ENCODE measurements at regions not wholly inside any gene's neighbourhood (a gene's known extent, or its start where the extent isn't known, plus 50 kb on each side); places are given as distances from the start of the nearest gene placed in this dataset.

DNA sequence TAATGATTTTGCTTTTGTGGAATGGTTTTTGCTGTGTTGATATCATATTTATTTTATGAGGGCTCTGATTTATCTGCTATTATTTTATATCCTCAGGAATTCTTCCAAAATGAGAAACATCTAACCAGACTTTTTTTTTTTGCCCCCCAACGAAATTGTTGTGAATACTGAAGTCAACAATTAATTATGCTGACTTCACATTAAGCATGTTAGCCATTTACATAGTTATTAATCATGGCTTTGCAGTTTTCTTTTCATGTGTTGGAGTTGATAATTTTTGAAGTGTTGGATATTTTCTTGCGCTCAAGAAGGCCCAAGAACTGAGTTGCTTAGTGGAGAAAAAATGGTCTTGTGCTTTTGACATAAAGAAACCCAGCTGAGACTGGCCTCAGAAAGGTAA lies 246.6 kb upstream of the CRY1 start:
- no peak overlapping the region for H3K9ac ChIP-seq (ENCODE audit: low read length in 2 of 2)
- no peaks in the 10 kb centered on the region for H3K4me1 ChIP-seq (ENCODE audit: control insufficient read depth, insufficient read depth, low read length)
- no peak overlapping the region for H3K27ac ChIP-seq (ENCODE audit: low read length)
- H3K4me3 ChIP-seq (ENCODE audit: low read length in 2 of 2) = no peak overlapping the region
- no peaks in the 10 kb centered on the region for H3K9me3 ChIP-seq (ENCODE audit: control insufficient read depth in 2 of 2, low read length in 2 of 2)
- peaks cover 0 to 12% of the 10 kb centered on the region in 2 donors for H3K27me3 ChIP-seq (ENCODE audit: control insufficient read depth in 1 of 2, insufficient read depth in 2 of 2, low read length in 2 of 2)
- no peaks in the 10 kb centered on the region for H3K36me3 ChIP-seq (ENCODE audit: control insufficient read depth in 2 of 2, insufficient read depth in 2 of 2, low read length in 2 of 2)

DNA sequence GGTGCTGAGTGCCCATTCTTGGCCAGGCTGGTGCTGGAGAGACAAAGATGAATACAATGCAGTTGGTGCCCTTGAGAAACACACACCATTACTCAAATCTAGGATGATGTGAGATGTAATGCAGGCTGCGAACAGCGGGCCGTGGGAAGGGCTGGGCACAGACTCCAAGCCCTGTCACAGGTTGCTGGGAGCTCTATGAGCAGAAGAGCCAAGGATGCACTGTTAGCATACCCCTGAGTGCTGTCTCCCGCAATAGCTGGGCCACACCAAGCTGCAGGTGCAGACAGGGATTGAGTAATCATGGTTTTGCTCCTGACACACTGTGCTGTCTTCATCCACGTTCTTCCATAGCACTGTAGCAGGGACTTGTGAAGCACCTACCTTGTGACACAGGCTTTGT lies 247.5 kb upstream of the CRY1 start:
- H3K9ac ChIP-seq (ENCODE audit: low read length in 2 of 2) = no peak overlapping the region
- H3K27me3 ChIP-seq (ENCODE audit: control insufficient read depth in 1 of 2, insufficient read depth in 2 of 2, low read length in 2 of 2) = peaks cover 0 to 12% of the 10 kb centered on the region in 2 donors
- no peak overlapping the region for H3K27ac ChIP-seq (ENCODE audit: low read length)
- H3K4me3 ChIP-seq (ENCODE audit: low read length in 2 of 2) = no peak overlapping the region
- H3K4me1 ChIP-seq (ENCODE audit: control insufficient read depth, insufficient read depth, low read length) = no peaks in the 10 kb centered on the region
- H3K36me3 ChIP-seq (ENCODE audit: control insufficient read depth in 2 of 2, insufficient read depth in 2 of 2, low read length in 2 of 2) = no peaks in the 10 kb centered on the region
- H3K9me3 ChIP-seq (ENCODE audit: control insufficient read depth in 2 of 2, low read length in 2 of 2) = no peaks in the 10 kb centered on the region

DNA sequence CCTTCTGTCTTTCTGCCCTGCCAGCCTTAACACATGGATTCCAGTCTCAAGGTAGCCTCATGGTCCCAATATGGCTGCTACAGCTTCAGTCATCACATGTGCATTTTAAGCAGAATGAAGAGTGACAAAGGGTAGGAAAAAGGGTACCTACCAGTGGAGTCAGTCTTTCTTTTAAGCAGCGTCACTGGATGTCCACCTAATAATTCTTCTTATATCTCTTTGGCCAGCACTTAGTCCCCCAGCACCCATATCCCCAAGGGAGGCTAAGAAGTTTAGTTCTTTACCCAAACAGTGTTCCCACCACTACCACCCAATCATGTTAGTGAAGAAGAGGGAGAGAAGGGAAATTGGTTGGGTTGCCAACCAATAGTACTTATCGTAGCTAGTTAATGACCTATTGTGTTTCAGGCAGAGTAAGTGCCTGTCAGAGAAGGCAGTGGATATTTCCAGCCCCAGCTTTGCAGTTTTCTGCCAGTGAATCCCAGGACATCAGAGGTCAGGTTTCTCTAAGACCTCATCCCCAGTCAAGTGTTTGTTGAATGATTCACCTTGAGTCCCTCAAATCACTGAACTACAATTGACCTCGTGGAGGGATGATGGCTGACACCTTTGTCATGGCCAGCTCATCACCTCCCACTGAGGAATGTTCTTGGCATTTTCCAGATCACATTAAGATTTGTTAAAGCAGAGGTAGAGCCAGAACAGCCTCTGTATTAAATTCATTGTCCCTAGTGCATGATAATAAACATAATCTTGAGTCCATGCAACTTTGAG lies 250.9 kb upstream of the CRY1 start:
- Histone ChIP-seq H3K27me3 (ENCODE audit: control insufficient read depth in 1 of 2, insufficient read depth in 2 of 2, low read length in 2 of 2) (peaks cover 0 to 11% of the 10 kb centered on the region in 2 donors), H3K9ac (ENCODE audit: low read length in 2 of 2) (no peak overlapping the region), H3K9me3 (ENCODE audit: control insufficient read depth in 2 of 2, low read length in 2 of 2) (peaks cover 0 to 4% of the 10 kb centered on the region in 2 donors), H3K4me1 (ENCODE audit: control insufficient read depth, insufficient read depth, low read length) (no peaks in the 10 kb centered on the region), H3K4me3 (ENCODE audit: low read length in 2 of 2) (no peak overlapping the region), H3K27ac (ENCODE audit: low read length) (no peak overlapping the region), H3K36me3 (ENCODE audit: control insufficient read depth in 2 of 2, insufficient read depth in 2 of 2, low read length in 2 of 2) (no peaks in the 10 kb centered on the region)

DNA sequence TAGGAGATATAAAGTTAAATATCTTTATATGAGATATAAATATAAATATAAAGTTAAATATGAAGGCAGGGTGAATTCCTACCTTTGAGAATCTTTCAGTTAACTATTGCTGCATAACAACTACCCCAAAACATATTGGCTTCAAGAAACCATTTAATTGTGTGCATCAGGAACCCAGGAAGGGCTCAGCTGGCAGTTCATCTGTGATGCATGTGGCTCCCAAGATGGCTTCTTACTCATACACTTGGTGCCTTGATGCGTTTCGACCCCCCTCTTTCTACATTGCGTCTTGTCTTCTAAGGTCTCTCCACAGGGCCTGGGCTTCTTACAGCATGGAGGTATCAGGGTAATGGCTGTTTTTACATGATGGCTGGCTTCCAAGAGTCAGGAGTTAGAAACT lies 253.9 kb upstream of the CRY1 start:
- Histone ChIP-seq H3K9me3 (ENCODE audit: control insufficient read depth in 2 of 2, low read length in 2 of 2) (peaks cover 0 to 4% of the 10 kb centered on the region in 2 donors), H3K27ac (ENCODE audit: low read length) (no peak overlapping the region), H3K9ac (ENCODE audit: low read length in 2 of 2) (no peak overlapping the region), H3K27me3 (ENCODE audit: control insufficient read depth in 1 of 2, insufficient read depth in 2 of 2, low read length in 2 of 2) (peaks cover 0 to 3% of the 10 kb centered on the region in 2 donors), H3K4me1 (ENCODE audit: control insufficient read depth, insufficient read depth, low read length) (no peaks in the 10 kb centered on the region), H3K4me3 (ENCODE audit: low read length in 2 of 2) (no peak overlapping the region), H3K36me3 (ENCODE audit: control insufficient read depth in 2 of 2, insufficient read depth in 2 of 2, low read length in 2 of 2) (no peaks in the 10 kb centered on the region)

DNA sequence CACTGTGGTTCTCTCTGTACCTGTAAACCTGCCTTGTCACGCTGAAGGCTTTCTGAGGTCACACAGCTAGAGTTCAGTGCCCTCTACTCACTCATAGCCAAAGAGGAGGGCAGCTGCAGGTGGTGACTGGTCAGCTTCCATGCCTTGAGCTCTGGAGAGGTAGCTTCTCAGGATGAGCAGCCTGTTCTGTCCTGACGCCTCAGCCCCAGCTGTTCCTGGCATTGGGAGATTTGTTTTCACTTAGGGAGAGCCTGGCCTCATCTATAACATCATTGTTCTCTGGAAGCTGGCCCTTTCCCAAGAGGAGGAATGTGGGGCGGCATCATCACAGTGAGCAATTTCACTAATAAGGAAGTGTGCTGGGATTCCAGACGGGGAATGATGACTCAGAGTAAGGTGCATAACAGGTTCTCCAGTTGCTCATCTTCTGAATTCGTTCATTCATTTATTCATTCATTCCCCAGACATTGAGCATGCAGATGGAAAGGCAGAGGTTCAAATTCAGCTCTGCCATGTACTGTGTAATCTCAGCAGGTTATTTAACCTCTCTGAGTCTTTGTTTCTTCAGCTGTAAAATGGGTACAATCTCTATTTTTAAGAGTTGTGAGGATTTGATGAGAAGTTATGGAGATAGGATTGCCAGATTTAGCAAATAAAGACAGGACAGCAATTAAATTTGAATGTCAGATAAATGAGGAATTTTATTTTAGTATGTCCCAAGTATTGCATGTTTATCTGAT lies 255.8 kb upstream of the CRY1 start:
- H3K4me1 ChIP-seq (ENCODE audit: control insufficient read depth, insufficient read depth, low read length) = no peaks in the 10 kb centered on the region

DNA sequence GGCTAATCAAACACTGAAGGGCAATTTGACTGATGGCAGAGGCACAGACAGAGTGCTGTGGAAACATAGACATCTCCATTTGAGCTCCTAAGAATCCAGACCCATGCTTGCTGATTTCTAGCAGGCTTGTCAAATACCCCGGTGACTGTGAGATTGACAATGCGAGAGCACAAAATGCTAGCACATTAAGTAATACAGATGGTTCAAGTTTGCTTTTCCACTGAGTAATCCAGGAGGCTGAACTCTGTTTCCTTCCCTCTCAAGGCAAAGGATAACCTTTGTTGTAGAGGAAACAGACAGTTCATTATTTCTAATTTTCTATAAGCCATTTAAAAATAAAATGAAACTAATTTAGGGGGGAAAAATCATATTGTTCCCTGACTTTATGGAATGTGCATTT lies 256.5 kb upstream of the CRY1 start:
- no peaks in the 10 kb centered on the region for H3K4me1 ChIP-seq (ENCODE audit: control insufficient read depth, insufficient read depth, low read length)
- no peak overlapping the region for H3K4me3 ChIP-seq (ENCODE audit: low read length in 2 of 2)
- peaks cover 3 to 4% of the 10 kb centered on the region in 2 donors for H3K9me3 ChIP-seq (ENCODE audit: control insufficient read depth in 2 of 2, low read length in 2 of 2)
- no peak overlapping the region for H3K27ac ChIP-seq (ENCODE audit: low read length)
- H3K27me3 ChIP-seq (ENCODE audit: control insufficient read depth in 1 of 2, insufficient read depth in 2 of 2, low read length in 2 of 2) = no peaks in the 10 kb centered on the region
- H3K36me3 ChIP-seq (ENCODE audit: control insufficient read depth in 2 of 2, insufficient read depth in 2 of 2, low read length in 2 of 2) = no peaks in the 10 kb centered on the region
- H3K9ac ChIP-seq (ENCODE audit: low read length in 2 of 2) = no peak overlapping the region

More for the DNA sequence above, 255.8 kb upstream of the CRY1 start:
- no peak overlapping the region for H3K27ac ChIP-seq (ENCODE audit: low read length)
- no peak overlapping the region for H3K9ac ChIP-seq (ENCODE audit: low read length in 2 of 2)
- no peaks in the 10 kb centered on the region for H3K27me3 ChIP-seq (ENCODE audit: control insufficient read depth in 1 of 2, insufficient read depth in 2 of 2, low read length in 2 of 2)
- H3K4me3 ChIP-seq (ENCODE audit: low read length in 2 of 2) = no peak overlapping the region
- H3K36me3 ChIP-seq (ENCODE audit: control insufficient read depth in 2 of 2, insufficient read depth in 2 of 2, low read length in 2 of 2) = no peaks in the 10 kb centered on the region
- peaks cover 3 to 4% of the 10 kb centered on the region in 2 donors for H3K9me3 ChIP-seq (ENCODE audit: control insufficient read depth in 2 of 2, low read length in 2 of 2)

DNA sequence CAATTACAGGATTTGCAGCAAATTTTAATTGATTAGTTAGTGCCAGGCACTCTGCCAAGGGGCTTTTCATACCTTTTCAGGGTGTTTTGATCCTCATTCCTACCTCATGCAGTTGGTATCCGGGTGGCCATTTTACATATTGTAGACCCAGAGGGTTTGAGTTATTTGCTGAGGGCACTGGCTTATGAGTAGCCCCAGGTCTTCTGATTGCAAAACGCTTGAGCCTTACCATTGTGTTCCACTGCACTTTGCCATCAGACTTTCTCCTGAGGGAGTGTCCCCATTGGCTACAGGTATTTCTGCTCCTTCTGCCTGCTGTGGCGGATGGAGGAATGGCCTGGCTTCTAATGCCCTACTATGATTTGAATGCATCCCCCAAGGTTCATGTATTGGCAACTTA lies 257.8 kb upstream of the CRY1 start:
- peaks cover 3 to 4% of the 10 kb centered on the region in 2 donors for H3K9me3 ChIP-seq (ENCODE audit: control insufficient read depth in 2 of 2, low read length in 2 of 2)
- no peak overlapping the region for H3K4me3 ChIP-seq (ENCODE audit: low read length in 2 of 2)
- no peaks in the 10 kb centered on the region for H3K27me3 ChIP-seq (ENCODE audit: control insufficient read depth in 1 of 2, insufficient read depth in 2 of 2, low read length in 2 of 2)
- no peaks in the 10 kb centered on the region for H3K4me1 ChIP-seq (ENCODE audit: control insufficient read depth, insufficient read depth, low read length)
- H3K9ac ChIP-seq (ENCODE audit: low read length in 2 of 2) = no peak overlapping the region
- H3K36me3 ChIP-seq (ENCODE audit: control insufficient read depth in 2 of 2, insufficient read depth in 2 of 2, low read length in 2 of 2) = no peaks in the 10 kb centered on the region
- H3K27ac ChIP-seq (ENCODE audit: low read length) = no peak overlapping the region

DNA sequence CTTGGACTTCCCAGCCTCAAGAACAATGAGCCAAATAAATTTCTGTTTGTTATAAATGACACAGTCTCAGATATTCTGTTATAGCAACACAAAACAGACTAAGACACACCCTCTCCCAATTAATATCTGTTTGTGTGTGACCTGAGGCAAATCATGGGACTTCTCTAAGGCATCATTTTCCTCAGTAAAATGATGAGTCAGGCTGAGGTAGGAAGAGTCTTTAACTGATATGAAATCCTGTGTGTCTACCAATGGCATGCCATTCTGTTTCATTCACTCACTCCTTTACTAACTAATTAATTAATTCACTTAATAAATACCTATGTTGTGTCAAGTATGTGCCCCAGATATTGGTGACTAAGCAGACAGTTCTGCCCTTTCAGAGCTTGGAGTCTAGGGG lies 258.4 kb upstream of the CRY1 start:
- no peaks in the 10 kb centered on the region for H3K4me1 ChIP-seq (ENCODE audit: control insufficient read depth, insufficient read depth, low read length)
- peaks cover 3 to 4% of the 10 kb centered on the region in 2 donors for H3K9me3 ChIP-seq (ENCODE audit: control insufficient read depth in 2 of 2, low read length in 2 of 2)
- no peak overlapping the region for H3K27ac ChIP-seq (ENCODE audit: low read length)
- H3K27me3 ChIP-seq (ENCODE audit: control insufficient read depth in 1 of 2, insufficient read depth in 2 of 2, low read length in 2 of 2) = no peaks in the 10 kb centered on the region
- H3K4me3 ChIP-seq (ENCODE audit: low read length in 2 of 2) = no peak overlapping the region
- no peak overlapping the region for H3K9ac ChIP-seq (ENCODE audit: low read length in 2 of 2)
- no peaks in the 10 kb centered on the region for H3K36me3 ChIP-seq (ENCODE audit: control insufficient read depth in 2 of 2, insufficient read depth in 2 of 2, low read length in 2 of 2)

DNA sequence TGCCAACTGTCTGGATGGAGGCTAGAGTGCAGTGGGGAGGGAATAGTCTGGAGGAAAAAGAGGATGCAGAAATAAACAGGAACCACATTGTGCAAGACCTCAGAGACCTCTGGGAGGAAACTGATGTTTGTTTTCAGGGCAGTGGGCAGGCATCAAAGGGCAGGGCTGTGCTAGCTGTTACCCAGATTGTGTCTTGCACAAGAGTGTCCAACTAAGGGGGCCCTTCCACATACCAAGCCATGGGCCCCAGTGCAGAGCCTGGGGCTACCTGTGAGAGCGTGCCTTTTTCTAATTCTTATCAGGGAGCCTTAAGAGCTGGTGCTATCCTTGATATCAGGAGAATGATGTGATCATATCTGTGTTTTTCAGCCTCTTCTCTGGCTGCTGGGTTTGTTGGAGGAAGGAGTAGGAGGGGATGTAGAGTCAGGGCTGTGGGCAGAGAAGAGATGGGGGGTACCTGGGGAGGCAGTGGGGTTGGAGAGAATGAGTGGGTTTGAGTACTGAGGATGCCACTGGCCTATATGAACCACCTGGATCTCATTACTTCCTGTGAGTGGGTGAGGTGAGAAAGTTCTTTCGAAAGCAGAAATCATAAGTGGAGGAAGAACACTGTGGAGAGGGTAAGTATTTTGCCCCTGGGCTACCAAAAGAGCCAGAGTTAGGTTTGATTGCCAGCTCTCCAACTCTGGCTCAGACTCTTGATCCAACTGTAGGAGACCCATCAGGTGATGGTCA lies 259.2 kb upstream of the CRY1 start:
- no peak overlapping the region for H3K9ac ChIP-seq (ENCODE audit: low read length in 2 of 2)
- H3K4me3 ChIP-seq (ENCODE audit: low read length in 2 of 2) = no peak overlapping the region
- no peaks in the 10 kb centered on the region for H3K4me1 ChIP-seq (ENCODE audit: control insufficient read depth, insufficient read depth, low read length)
- no peaks in the 10 kb centered on the region for H3K27me3 ChIP-seq (ENCODE audit: control insufficient read depth in 1 of 2, insufficient read depth in 2 of 2, low read length in 2 of 2)
- H3K9me3 ChIP-seq (ENCODE audit: control insufficient read depth in 2 of 2, low read length in 2 of 2) = peaks cover 3% of the 10 kb centered on the region in 2 donors
- H3K27ac ChIP-seq (ENCODE audit: low read length) = no peak overlapping the region
- no peaks in the 10 kb centered on the region for H3K36me3 ChIP-seq (ENCODE audit: control insufficient read depth in 2 of 2, insufficient read depth in 2 of 2, low read length in 2 of 2)

DNA sequence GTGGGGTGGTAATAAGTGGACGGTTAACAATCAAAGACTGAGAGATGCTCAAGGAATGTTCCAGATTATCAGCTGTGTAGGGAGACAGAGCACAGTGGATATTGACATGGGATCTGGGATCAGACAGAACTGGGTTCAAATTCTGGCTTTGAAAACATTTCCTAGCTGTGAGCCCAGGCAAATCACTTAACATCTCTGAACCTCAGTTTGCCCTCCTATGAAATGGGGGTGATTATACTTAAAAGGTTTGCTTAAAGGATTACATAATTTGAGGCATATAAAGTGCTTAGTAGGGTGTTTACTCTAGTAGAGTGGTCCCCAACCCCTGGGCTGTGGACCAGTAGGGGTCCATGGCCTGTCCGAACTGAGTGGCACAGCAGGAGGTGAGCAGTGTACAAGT lies 260.0 kb upstream of the CRY1 start:
- Histone ChIP-seq H3K27me3 (ENCODE audit: control insufficient read depth in 1 of 2, insufficient read depth in 2 of 2, low read length in 2 of 2) (no peaks in the 10 kb centered on the region), H3K4me3 (ENCODE audit: low read length in 2 of 2) (no peak overlapping the region), H3K9me3 (ENCODE audit: control insufficient read depth in 2 of 2, low read length in 2 of 2) (peaks cover 0 to 3% of the 10 kb centered on the region in 2 donors), H3K36me3 (ENCODE audit: control insufficient read depth in 2 of 2, insufficient read depth in 2 of 2, low read length in 2 of 2) (no peaks in the 10 kb centered on the region), H3K27ac (ENCODE audit: low read length) (no peak overlapping the region), H3K4me1 (ENCODE audit: control insufficient read depth, insufficient read depth, low read length) (no peaks in the 10 kb centered on the region), H3K9ac (ENCODE audit: low read length in 2 of 2) (no peak overlapping the region)
